ENCODE measurements at regions not wholly inside any gene's neighbourhood (a gene's known extent, or its start where the extent isn't known, plus 50 kb on each side); places are given as distances from the start of the nearest gene placed in this dataset.

DNA sequence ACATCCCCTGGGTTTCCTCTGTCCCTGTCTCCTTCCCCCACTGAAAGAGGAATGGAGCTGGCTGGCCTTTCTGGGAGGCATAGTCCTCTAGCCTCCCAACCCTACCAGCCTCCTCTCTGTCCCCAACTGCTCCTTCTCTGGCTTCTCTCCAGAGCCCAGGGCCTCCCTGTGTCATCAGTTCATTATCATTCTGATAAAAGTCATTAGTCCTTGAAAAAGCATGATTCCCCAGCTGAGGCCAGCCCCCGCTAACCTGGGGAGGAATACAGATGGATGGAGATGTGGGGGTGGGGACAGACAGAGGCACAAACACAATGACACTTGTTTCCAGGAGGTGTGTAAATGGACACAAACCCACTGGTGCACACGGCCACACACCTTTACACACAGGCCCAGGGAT is 73.6 kb upstream of the HSPA9 start:
- Histone ChIP-seq H3K9me2 (ENCODE audit: insufficient read depth, low read length) (no peaks in the 10 kb centered on the region), H3K9me3 (ENCODE audit: low read length) (no peaks in the 10 kb centered on the region), H3K4me1 (ENCODE audit: insufficient read depth, low read length, poor library complexity, severe bottlenecking) (peaks cover 9% of the 10 kb centered on the region), H3K4me2 (ENCODE audit: low read length) (no peak overlapping the region), H3K4me3 (ENCODE audit: low read depth, low read length, poor library complexity, severe bottlenecking) (no peak overlapping the region), H3K79me2 (ENCODE audit: insufficient read depth, low read depth, low read length) (no peaks in the 10 kb centered on the region), H4K20me1 (ENCODE audit: insufficient read depth, low read length) (no peaks in the 10 kb centered on the region), H3K36me3 (ENCODE audit: insufficient read depth, low read length) (no peaks in the 10 kb centered on the region), H3K27ac (ENCODE audit: low read depth, low read length, poor library complexity, severe bottlenecking) (no peak overlapping the region), H2AFZ (ENCODE audit: low read length) (no peak overlapping the region)
- intact Hi-C loops (cut with micrococcal nuclease; ENCODE audit: unreplicated experiment) = no loop called here
- no peak for DNase-seq (ENCODE audit: low spot score)
- BruUV-seq (replicated peaks) = no TSS peak
- CTCF ChIA-PET (ENCODE audit: unreplicated experiment) = no interaction called here
- POLR2A ChIA-PET = no interaction called here
- no peak for TF ChIP-seq EZH2phosphoT487 (IDR thresholded peaks at IDR 0.05; ENCODE audit: borderline replicate concordance, low read depth, low read length)
- TF ChIP-seq, protein P1, sequence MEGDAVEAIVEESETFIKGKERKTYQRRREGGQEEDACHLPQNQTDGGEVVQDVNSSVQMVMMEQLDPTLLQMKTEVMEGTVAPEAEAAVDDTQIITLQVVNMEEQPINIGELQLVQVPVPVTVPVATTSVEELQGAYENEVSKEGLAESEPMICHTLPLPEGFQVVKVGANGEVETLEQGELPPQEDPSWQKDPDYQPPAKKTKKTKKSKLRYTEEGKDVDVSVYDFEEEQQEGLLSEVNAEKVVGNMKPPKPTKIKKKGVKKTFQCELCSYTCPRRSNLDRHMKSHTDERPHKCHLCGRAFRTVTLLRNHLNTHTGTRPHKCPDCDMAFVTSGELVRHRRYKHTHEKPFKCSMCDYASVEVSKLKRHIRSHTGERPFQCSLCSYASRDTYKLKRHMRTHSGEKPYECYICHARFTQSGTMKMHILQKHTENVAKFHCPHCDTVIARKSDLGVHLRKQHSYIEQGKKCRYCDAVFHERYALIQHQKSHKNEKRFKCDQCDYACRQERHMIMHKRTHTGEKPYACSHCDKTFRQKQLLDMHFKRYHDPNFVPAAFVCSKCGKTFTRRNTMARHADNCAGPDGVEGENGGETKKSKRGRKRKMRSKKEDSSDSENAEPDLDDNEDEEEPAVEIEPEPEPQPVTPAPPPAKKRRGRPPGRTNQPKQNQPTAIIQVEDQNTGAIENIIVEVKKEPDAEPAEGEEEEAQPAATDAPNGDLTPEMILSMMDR (conservative IDR thresholded peaks at IDR 0.05; ENCODE audit: low read length) = no peak

DNA sequence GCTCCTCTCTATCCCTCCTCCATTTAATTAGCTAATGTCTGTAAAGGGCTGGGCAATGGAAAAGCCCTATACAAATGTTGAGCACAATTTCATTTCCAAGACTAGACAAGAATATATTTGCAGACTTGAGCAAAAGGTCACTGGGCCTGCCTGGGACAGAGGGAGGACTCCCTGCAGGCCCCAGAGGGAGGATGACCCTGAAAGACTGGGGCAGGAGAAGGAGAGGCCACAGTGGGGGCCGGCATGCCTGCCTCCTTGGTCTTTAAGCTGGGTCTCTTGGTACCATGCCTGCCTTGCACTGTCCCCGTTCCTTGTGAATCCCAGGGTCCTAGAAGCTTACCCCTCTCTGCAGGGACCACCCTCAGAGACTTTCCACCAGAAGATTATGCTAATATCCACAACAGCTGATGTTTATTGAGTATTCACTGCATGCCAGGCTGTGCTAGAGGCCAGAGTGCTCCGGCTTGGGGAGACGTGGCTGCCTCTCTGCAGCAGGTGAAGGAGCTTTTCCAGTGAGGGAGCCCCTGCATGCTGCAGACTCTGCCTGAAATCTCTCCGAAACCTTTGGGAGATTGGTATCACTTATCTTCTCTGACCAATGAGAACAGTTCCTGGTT is 72.7 kb upstream of the HSPA9 start:
- Histone ChIP-seq H3K4me1 (ENCODE audit: insufficient read depth, low read length, poor library complexity, severe bottlenecking) (peaks cover 9% of the 10 kb centered on the region), H3K4me2 (ENCODE audit: low read length) (no peak overlapping the region), H3K27ac (ENCODE audit: low read depth, low read length, poor library complexity, severe bottlenecking) (no peak overlapping the region), H2AFZ (ENCODE audit: low read length) (no peak overlapping the region), H3K4me3 (ENCODE audit: low read depth, low read length, poor library complexity, severe bottlenecking) (no peak overlapping the region), H4K20me1 (ENCODE audit: insufficient read depth, low read length) (no peaks in the 10 kb centered on the region), H3K36me3 (ENCODE audit: insufficient read depth, low read length) (no peaks in the 10 kb centered on the region), H3K9me2 (ENCODE audit: insufficient read depth, low read length) (no peaks in the 10 kb centered on the region), H3K79me2 (ENCODE audit: insufficient read depth, low read depth, low read length) (no peaks in the 10 kb centered on the region), H3K9me3 (ENCODE audit: low read length) (no peaks in the 10 kb centered on the region)
- DNase-seq (ENCODE audit: low spot score) = no peak
- no TSS peak for BruUV-seq (replicated peaks)
- intact Hi-C loops (cut with micrococcal nuclease; ENCODE audit: unreplicated experiment) = no loop called here
- CTCF ChIA-PET (ENCODE audit: unreplicated experiment) = no interaction called here
- TF ChIP-seq EZH2phosphoT487 (IDR thresholded peaks at IDR 0.05; ENCODE audit: borderline replicate concordance, low read depth, low read length) = no peak
- TF ChIP-seq, protein P1 (conservative IDR thresholded peaks at IDR 0.05; ENCODE audit: low read length) = no peak
- POLR2A ChIA-PET = interaction anchor here (0.5 to 0.6 kb wide), 2 partner anchors 23 to 272 kb away, joined by 4 to 6 read pairs; no protein-coding TSS in a partner anchor

DNA sequence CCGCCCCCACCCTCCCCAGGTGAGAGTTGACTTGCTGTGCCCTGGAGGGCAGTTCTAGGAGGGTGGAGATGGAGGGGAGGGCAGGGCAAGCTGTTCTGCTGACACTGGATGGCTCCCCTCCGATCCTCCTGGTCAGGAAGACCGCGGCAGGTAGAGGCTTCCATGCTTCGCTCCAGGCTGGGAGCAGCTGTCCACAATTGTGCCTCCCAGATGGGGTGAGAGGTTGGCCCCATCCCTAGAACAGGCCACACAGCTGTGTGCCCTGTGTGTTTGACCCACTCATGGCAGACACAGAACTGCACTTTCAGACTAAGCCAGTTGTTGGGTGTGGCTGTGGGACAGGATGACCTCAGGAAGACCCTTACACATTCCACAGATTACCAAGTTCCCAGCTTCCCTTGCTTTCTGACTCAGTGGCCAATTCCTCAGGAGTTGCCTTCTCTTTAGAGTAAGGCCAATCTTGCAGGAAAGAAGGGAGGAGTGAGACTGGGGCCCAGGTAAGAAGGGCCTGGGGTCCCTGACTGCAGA is 72.1 kb upstream of the HSPA9 start:
- no peaks in the 10 kb centered on the region for H3K36me3 ChIP-seq (ENCODE audit: insufficient read depth, low read length)
- no TSS peak for BruUV-seq (replicated peaks)
- H3K9me2 ChIP-seq (ENCODE audit: insufficient read depth, low read length) = no peaks in the 10 kb centered on the region
- H3K27ac ChIP-seq (ENCODE audit: low read depth, low read length, poor library complexity, severe bottlenecking) = no peak overlapping the region
- H3K4me2 ChIP-seq (ENCODE audit: low read length) = no peak overlapping the region
- no peak overlapping the region for H2AFZ ChIP-seq (ENCODE audit: low read length)
- H4K20me1 ChIP-seq (ENCODE audit: insufficient read depth, low read length) = no peaks in the 10 kb centered on the region
- peaks cover 9% of the 10 kb centered on the region for H3K4me1 ChIP-seq (ENCODE audit: insufficient read depth, low read length, poor library complexity, severe bottlenecking)
- CTCF ChIA-PET (ENCODE audit: unreplicated experiment) = no interaction called here
- no peaks in the 10 kb centered on the region for H3K9me3 ChIP-seq (ENCODE audit: low read length)
- intact Hi-C loops (cut with micrococcal nuclease; ENCODE audit: unreplicated experiment) = no loop called here
- no peak for TF ChIP-seq EZH2phosphoT487 (IDR thresholded peaks at IDR 0.05; ENCODE audit: borderline replicate concordance, low read depth, low read length)
- TF ChIP-seq, protein P1 (conservative IDR thresholded peaks at IDR 0.05; ENCODE audit: low read length) = no peak
- no peaks in the 10 kb centered on the region for H3K79me2 ChIP-seq (ENCODE audit: insufficient read depth, low read depth, low read length)
- DNase-seq (ENCODE audit: low spot score) = no peak
- H3K4me3 ChIP-seq (ENCODE audit: low read depth, low read length, poor library complexity, severe bottlenecking) = no peak overlapping the region
- POLR2A ChIA-PET = interaction anchor here (0.5 kb wide), 1 partner anchor 23 kb away, joined by 6 read pairs; no protein-coding TSS in a partner anchor

Measured in OCI-LY7 (cell line).